ENCODE measurements at regions not wholly inside any gene's neighbourhood (a gene's known extent, or its start where the extent isn't known, plus 50 kb on each side); places are given as distances from the start of the nearest gene placed in this dataset.
"Not testable (repeated sequence)": the region's sequence is repeated elsewhere in the genome, so short reads cannot be mapped to it uniquely, and the experiment has no call there.

DNA sequence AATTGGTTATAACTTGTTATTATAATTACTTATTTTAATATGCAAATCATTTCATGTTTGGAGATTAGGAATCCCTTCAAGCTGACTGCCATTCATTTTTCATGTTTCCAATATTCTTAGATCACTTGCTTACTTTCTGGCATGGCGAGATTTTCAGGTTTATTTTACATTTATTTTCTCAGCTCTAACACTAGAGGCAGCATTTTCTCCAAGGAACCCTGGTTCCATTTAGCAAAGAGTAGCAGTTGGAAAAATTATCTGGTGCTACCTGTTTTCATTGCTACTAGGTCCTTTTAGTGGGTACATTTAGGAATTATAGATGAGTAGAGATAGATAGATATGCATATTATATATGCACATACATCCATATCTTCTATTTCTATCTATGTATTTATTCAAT lies 90.9 kb upstream of the TRPC4 start:
- H4K20me1 ChIP-seq (ENCODE audit: insufficient read depth) = no peaks in the 10 kb centered on the region
- no peak for TF ChIP-seq RAD21 (conservative IDR thresholded peaks at IDR 0.05)
- TF ChIP-seq, protein P1, sequence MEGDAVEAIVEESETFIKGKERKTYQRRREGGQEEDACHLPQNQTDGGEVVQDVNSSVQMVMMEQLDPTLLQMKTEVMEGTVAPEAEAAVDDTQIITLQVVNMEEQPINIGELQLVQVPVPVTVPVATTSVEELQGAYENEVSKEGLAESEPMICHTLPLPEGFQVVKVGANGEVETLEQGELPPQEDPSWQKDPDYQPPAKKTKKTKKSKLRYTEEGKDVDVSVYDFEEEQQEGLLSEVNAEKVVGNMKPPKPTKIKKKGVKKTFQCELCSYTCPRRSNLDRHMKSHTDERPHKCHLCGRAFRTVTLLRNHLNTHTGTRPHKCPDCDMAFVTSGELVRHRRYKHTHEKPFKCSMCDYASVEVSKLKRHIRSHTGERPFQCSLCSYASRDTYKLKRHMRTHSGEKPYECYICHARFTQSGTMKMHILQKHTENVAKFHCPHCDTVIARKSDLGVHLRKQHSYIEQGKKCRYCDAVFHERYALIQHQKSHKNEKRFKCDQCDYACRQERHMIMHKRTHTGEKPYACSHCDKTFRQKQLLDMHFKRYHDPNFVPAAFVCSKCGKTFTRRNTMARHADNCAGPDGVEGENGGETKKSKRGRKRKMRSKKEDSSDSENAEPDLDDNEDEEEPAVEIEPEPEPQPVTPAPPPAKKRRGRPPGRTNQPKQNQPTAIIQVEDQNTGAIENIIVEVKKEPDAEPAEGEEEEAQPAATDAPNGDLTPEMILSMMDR (IDR thresholded peaks at IDR 0.05; ENCODE audit: poor library complexity, severe bottlenecking) = peak; percentile 30
- no peaks in the 10 kb centered on the region for H3K79me2 ChIP-seq (replicated peaks; ENCODE audit: insufficient read depth, low read length)

DNA sequence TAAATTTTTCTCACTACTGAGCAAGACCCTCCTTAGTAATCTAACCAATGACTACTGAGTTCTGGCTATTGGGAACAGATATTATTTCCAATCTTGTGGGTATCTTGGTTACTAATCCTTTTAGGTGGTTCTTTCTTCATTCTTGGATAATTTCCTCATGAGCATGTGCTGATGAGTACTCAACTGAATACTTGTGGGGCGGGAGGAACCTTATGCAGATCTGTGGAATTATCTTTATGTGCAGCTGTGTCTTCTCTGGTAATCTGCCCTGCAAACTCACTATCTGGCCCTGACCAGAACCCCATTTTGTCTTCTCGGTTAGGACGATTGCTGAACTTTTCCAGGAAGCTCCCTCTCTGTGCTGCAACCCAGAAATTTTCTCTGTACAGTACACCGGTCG lies 89.7 kb upstream of the TRPC4 start:
- Histone ChIP-seq H3K4me3 (ENCODE audit: low read length) (no peak overlapping the region), H2AFZ (ENCODE audit: low read depth, low read length) (no peak overlapping the region), H3K27me3 (ENCODE audit: insufficient read depth, low read depth, low read length) (no peaks in the 10 kb centered on the region)

More for the DNA sequence above, 90.9 kb upstream of the TRPC4 start:
- Histone ChIP-seq H3F3A (ENCODE audit: insufficient read depth, low read length, poor library complexity, severe bottlenecking) (no peaks in the 10 kb centered on the region), H3K4me3 (ENCODE audit: low read length) (no peak overlapping the region), H3K9me3 (ENCODE audit: low read length) (no peaks in the 10 kb centered on the region), H3K27ac (ENCODE audit: low read length) (no peak overlapping the region), H3K9ac (ENCODE audit: low read length) (no peak overlapping the region), H3K27me3 (ENCODE audit: insufficient read depth, low read depth, low read length) (no peaks in the 10 kb centered on the region), H2AFZ (ENCODE audit: low read depth, low read length) (no peak overlapping the region), H3K36me3 (ENCODE audit: insufficient read depth, low read length) (no peaks in the 10 kb centered on the region), H3K9me2 (ENCODE audit: insufficient read depth, low read length) (no peaks in the 10 kb centered on the region), H3K4me2 (ENCODE audit: low read length) (no peak overlapping the region)

DNA sequence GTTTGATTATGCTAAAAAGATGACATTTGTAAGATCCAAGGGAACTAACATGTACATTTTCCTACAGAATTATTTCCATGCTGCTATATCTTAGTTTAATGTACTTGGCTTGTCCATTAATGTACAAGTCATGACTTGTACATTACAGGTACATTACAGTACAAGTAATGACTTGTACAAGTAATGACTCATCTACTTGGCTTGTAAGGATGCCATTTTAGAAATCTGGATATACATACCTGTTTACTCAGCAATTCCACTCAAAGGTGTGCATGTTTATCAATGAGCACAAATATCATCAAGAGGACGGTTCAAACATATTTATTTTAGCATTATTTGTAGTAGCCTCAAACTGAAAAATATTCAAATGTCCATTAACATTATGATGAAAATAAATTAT lies 87.0 kb upstream of the TRPC4 start:
- Histone ChIP-seq H3K9me2 (ENCODE audit: insufficient read depth, low read length) (no peaks in the 10 kb centered on the region), H3K4me3 (ENCODE audit: low read length) (no peak overlapping the region), H4K20me1 (ENCODE audit: insufficient read depth) (no peaks in the 10 kb centered on the region), H3K27ac (ENCODE audit: low read length) (no peak overlapping the region), H3K79me2 (replicated peaks; ENCODE audit: insufficient read depth, low read length) (no peaks in the 10 kb centered on the region), H3K36me3 (ENCODE audit: insufficient read depth, low read length) (no peaks in the 10 kb centered on the region), H2AFZ (ENCODE audit: low read depth, low read length) (no peak overlapping the region), H3K27me3 (ENCODE audit: insufficient read depth, low read depth, low read length) (no peaks in the 10 kb centered on the region), H3K9me3 (ENCODE audit: low read length) (no peaks in the 10 kb centered on the region), H3K9ac (ENCODE audit: low read length) (no peak overlapping the region), H3K4me2 (ENCODE audit: low read length) (no peak overlapping the region), H3F3A (ENCODE audit: insufficient read depth, low read length, poor library complexity, severe bottlenecking) (no peaks in the 10 kb centered on the region)
- no peak for TF ChIP-seq TAF1 (IDR thresholded peaks at IDR 0.05; ENCODE audit: low read depth)
- no peak for TF ChIP-seq EP300 (conservative IDR thresholded peaks at IDR 0.05; ENCODE audit: poor library complexity, severe bottlenecking)

More for the DNA sequence above, 89.7 kb upstream of the TRPC4 start:
- no peaks in the 10 kb centered on the region for H3K9me2 ChIP-seq (ENCODE audit: insufficient read depth, low read length)
- TF ChIP-seq EP300 (conservative IDR thresholded peaks at IDR 0.05; ENCODE audit: poor library complexity, severe bottlenecking) (no peak), MXI1 (conservative IDR thresholded peaks at IDR 0.05; ENCODE audit: poor library complexity, severe bottlenecking) (no peak), TAF1 (IDR thresholded peaks at IDR 0.05; ENCODE audit: low read depth) (no peak), RAD21 (conservative IDR thresholded peaks at IDR 0.05) (no peak), EZH2 (IDR thresholded peaks at IDR 0.05; ENCODE audit: borderline replicate concordance, insufficient read depth, low read length, poor library complexity, severe bottlenecking) (no peak), SMC3 (conservative IDR thresholded peaks at IDR 0.05; ENCODE audit: poor library complexity) (no peak)
- TF ChIP-seq, protein P2, sequence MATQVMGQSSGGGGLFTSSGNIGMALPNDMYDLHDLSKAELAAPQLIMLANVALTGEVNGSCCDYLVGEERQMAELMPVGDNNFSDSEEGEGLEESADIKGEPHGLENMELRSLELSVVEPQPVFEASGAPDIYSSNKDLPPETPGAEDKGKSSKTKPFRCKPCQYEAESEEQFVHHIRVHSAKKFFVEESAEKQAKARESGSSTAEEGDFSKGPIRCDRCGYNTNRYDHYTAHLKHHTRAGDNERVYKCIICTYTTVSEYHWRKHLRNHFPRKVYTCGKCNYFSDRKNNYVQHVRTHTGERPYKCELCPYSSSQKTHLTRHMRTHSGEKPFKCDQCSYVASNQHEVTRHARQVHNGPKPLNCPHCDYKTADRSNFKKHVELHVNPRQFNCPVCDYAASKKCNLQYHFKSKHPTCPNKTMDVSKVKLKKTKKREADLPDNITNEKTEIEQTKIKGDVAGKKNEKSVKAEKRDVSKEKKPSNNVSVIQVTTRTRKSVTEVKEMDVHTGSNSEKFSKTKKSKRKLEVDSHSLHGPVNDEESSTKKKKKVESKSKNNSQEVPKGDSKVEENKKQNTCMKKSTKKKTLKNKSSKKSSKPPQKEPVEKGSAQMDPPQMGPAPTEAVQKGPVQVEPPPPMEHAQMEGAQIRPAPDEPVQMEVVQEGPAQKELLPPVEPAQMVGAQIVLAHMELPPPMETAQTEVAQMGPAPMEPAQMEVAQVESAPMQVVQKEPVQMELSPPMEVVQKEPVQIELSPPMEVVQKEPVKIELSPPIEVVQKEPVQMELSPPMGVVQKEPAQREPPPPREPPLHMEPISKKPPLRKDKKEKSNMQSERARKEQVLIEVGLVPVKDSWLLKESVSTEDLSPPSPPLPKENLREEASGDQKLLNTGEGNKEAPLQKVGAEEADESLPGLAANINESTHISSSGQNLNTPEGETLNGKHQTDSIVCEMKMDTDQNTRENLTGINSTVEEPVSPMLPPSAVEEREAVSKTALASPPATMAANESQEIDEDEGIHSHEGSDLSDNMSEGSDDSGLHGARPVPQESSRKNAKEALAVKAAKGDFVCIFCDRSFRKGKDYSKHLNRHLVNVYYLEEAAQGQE (IDR thresholded peaks at IDR 0.05; ENCODE audit: borderline replicate concordance) = no peak
- H3K79me2 ChIP-seq (replicated peaks; ENCODE audit: insufficient read depth, low read length) = no peaks in the 10 kb centered on the region
- H3K4me2 ChIP-seq (ENCODE audit: low read length) = no peak overlapping the region
- H3K9me3 ChIP-seq (ENCODE audit: low read length) = no peaks in the 10 kb centered on the region
- H3K9ac ChIP-seq (ENCODE audit: low read length) = no peak overlapping the region
- no peaks in the 10 kb centered on the region for H3K36me3 ChIP-seq (ENCODE audit: insufficient read depth, low read length)
- no peaks in the 10 kb centered on the region for H4K20me1 ChIP-seq (ENCODE audit: insufficient read depth)
- H3K27ac ChIP-seq (ENCODE audit: low read length) = no peak overlapping the region
- H3F3A ChIP-seq (ENCODE audit: insufficient read depth, low read length, poor library complexity, severe bottlenecking) = no peaks in the 10 kb centered on the region

DNA sequence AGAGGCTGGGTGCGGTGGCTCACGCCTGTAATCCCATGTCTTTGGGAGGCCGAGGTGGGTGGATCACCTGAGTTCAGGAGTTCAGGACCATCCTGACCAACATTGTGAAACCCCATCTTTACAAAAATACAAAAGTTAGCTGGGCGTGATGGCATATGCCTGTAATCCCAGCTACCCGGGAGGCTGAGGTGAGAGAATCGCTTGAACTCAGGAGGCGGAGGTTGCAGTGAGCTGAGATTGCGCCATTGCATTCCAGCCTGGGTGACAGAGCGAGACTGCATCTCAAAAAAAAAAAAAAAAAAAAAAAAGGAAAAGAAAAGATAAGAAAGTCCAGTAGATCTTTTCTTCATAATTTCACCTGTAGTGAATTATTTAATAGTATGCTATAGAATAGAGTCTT lies 85.0 kb upstream of the TRPC4 start:
- H3K79me2 ChIP-seq (replicated peaks; ENCODE audit: insufficient read depth, low read length); H3K27me3 ChIP-seq (ENCODE audit: insufficient read depth, low read depth, low read length); H3F3A ChIP-seq (ENCODE audit: insufficient read depth, low read length, poor library complexity, severe bottlenecking); H2AFZ ChIP-seq (ENCODE audit: low read depth, low read length); H4K20me1 ChIP-seq (ENCODE audit: insufficient read depth); H3K9ac ChIP-seq (ENCODE audit: low read length); H3K4me3 ChIP-seq (ENCODE audit: low read length); H3K9me2 ChIP-seq (ENCODE audit: insufficient read depth, low read length); H3K27ac ChIP-seq (ENCODE audit: low read length); H3K36me3 ChIP-seq (ENCODE audit: insufficient read depth, low read length); H3K9me3 ChIP-seq (ENCODE audit: low read length); H3K4me2 ChIP-seq (ENCODE audit: low read length): not testable (repeated sequence)
